ENCODE measurements at regions not wholly inside any gene's neighbourhood (a gene's known extent, or its start where the extent isn't known, plus 50 kb on each side); places are given as distances from the start of the nearest gene placed in this dataset.
A peak's percentile ranks its signal among the peaks of the same experiment; 100 is the strongest.
"Not testable (repeated sequence)": the region's sequence is repeated elsewhere in the genome, so short reads cannot be mapped to it uniquely, and the experiment has no call there.

DNA sequence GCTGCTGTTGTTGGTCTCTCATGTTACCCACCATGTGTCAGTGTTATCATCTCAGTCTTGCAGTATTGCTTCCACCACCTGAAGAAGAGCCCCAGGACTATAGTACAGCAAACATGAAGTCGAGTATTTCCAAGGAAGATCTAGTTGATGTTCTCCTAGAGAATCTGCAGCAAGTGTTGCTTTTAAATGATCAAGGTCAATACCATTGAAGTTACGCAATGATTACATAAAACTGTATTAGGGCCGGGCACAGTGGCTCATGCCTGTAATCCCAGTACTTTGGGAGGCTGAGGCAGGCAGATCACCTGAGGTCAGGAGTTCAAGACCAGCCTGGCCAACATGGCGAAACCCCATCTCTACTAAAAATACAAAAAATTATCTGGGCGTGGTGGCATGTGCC, 173.9 kb downstream of the TJP1 start:
- not testable (repeated sequence) for DNase-seq (ENCODE audit: low read depth)

- no peak for DNase-seq (ENCODE audit: low read depth)
Measured at GRCh38 chr15:29645841-29646240, 176.4 kb downstream of the TJP1 start.

DNA sequence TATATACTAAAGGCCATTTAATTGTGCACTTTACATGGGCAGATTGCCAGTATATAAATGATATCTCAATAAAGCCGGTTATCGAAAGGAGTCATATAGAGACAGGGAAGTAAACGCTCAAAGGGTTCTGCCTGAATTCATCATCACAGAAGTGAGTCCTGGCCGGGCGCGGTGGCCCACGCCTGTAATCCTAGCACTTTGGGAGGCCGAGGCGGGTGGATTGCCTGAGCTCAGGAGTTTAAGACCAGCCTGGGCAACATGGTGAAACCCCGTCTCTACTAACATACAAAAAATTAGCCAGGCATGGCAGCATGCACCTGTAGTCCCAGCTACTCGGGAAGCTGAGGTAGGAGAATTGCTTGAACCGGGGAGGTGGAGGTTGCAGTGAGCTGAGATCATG, 177.9 kb downstream of the TJP1 start:
- DNase-seq (ENCODE audit: low read depth), result not testable (repeated sequence)

GRCh38 chr15:29638781-29639180, 183.5 kb downstream of the TJP1 start:
- peak; percentile 7 for DNase-seq (ENCODE audit: low read depth)

- DNase-seq (ENCODE audit: low read depth), result no peak
Measured at GRCh38 chr15:29638011-29638410, 184.3 kb downstream of the TJP1 start.

- no peak for DNase-seq (ENCODE audit: low read depth)
Measured at GRCh38 chr15:29637555-29637954, 184.7 kb downstream of the TJP1 start.

DNA sequence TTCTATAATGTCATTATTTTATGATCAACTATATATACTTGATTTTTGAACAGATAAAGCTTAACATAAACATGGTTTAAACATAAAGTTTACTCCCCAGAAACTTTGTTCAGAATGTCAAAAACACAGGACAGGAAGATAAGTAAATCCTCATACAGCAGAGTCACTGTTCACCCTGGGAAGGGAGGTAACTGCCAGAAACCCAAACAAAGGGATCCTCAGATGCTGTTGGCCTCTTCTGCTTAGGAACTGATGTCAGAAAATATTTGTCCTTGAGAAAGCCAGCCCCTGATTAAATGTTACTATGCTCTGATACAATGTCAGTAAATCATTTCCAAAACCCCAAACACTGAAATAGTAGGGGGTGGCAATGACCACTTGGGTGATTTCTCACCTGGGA, 185.3 kb downstream of the TJP1 start:
- no peak for DNase-seq (ENCODE audit: low read depth)

- no peak for DNase-seq (ENCODE audit: low read depth)
Measured at GRCh38 chr15:29636140-29636539, 186.1 kb downstream of the TJP1 start.

DNA sequence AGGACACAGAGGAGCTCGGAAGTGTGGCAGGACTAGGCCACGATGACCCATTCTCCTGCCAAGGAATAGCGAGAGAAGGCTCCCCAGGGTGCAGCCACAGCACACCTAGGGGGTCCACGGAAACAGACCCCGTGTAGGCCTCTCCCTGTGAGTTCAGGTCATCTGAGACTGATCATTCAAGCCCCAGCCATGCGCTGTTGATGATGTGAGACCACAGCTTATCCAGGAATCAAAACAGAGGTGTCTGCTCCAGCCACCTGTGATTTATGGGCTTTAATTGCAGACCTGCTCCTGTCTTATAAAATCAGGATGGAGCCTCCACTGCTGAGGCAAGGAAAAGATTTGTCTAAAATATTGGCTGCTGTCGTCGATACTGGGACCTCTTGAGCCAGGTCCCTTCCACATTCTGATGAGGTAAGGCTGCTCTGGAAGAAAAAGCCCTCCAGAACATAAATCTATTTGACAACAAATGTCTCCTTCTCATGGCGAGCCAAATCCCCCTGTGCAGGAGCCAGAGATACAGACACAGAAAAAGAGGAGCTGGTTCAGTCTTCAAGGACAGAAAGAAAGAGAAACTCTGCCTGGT, 186.7 kb downstream of the TJP1 start:
- no peak for DNase-seq (ENCODE audit: low read depth)

GRCh38 chr15:29633971-29634370, 188.3 kb downstream of the TJP1 start:
- no peak for DNase-seq (ENCODE audit: low read depth)

- no peak for DNase-seq (ENCODE audit: low read depth)
Measured at GRCh38 chr15:29632671-29633406, 189.4 kb downstream of the TJP1 start.

DNA sequence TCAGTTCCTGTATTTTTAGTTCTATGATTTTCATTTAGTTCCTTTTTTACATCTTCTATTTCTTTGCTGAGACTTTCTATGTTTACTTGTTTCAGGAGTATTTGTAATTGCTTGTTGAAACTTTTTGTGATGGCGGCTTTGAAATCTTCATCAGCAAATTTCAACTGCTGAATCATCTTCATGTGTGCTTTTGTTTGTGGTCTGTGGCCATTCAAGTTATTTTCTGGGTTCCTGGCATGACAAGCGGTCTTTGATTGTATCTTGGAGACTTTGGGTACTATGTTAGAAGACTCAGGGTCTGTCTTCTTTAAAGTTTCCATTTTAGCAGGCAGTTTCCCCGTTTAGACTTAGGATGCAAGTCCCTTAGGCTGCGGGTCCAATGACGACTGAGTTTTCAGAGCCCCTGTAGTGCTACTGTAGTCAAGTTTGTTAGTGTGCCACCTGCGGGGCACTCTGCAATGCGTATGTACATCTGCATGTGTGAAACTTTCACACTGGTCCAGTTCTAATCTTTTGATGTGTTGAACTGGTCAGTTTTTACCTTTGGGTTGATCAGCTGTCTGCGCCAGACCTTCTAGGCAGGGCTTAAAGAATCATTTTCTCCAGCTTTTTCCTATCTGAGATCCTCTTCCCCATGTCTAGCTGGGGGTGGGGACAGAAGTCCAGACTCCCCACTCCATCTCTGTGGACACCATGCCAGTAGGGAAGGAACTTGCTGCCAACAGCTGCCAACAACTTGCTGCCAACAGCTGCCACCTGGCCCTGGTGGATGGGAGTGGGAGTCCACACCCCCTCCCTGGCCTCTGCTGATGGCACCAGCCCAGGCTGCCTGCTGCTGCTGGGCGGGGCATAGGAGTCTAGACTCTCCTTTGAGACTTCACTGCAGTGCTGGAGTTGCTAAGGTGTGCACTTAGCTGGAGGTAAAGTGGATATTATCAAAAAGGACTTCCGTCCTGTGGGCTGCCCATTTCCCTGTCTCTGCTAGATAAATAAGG, 190.9 kb downstream of the TJP1 start:
- no peak for DNase-seq (ENCODE audit: low read depth)

DNA sequence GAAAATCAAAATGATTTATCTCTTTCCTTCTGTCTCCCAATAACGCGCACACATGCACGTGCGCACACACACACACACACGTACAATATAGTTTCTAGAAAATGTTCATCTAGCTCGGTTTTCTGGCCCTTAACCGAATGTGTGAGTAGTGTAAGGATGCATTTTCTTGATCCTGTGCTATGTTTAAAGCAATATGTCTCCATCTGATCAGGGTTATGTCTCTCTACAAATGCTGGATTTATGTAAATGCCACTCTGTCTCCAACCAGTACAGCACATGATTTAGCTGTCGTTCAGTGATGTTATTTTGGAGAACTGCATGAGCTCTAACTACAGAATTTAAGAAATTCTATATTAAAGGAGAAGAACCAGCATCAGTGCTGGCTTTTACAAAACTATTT, 198.0 kb downstream of the TJP1 start:
- no peak for DNase-seq (ENCODE audit: low read depth)

DNA sequence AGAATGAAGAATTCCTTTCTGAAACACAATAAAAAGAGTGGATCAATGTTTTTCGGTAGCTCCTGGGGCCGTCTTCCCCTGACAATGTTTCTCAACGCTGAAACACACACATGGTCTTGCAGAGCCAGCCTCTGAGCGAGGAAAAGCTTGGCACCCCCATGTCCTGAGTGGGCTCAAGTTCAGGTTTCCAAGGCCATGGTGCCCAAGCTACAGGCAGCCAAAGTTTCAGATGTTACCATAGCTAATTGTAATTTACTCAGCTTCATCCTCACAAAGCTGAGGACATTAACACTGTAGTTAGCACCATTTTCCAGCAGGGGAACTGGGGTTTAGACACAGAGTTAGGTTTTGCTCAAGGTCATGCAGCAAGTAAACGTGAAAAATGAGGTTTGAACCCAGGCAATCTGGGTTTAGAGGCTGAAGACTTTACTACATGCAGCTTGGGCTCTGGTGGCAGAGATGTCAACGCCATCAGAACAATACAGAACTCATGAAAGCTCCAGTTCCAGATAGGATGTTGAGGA, 199.1 kb downstream of the TJP1 start:
- DNase-seq (ENCODE audit: low read depth), result no peak

GRCh38 chr15:29622637-29623036, 199.6 kb downstream of the TJP1 start:
- no peak for DNase-seq (ENCODE audit: low read depth)

DNA sequence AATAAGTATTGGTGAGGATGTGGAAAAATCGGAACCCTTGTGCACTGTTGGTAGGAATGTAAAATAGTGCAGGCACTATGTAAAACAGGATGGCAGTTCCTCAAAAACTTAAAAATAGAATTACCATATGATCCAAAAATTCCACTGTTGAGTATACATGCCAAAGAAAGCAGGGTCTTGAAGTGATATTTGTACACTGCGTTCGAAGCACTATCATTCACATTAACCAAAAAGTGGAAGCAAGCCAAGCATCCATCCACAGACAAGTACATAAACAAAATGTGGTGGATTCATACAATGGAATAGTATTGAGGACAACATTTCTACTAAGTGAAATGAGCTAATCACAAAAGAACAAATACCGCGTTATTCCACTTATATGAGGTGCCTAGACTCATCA, 200.7 kb downstream of the TJP1 start:
- no peak for DNase-seq (ENCODE audit: low read depth)

GRCh38 chr15:29618586-29618985, 203.7 kb downstream of the TJP1 start:
- no peak for DNase-seq (ENCODE audit: low read depth)

DNA sequence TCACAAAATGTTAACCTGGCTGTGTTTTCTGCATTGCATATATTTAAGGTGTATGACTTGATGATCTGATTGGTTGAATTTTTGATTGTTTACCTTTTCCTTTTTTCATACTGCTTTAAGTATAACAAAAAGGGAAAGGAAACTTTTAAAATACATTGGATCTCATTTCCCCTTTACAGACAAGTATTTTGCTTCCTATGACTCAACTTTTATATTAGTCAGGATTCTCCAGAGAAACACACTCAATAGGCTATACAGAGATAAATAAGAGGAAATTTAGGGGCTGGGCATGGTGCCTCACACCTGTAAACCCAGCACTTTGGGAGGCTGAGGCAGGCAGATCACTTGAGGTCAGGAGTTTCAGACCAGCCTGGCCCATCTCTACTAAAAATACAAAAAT, 205.8 kb downstream of the TJP1 start:
- no peak for DNase-seq (ENCODE audit: low read depth)

DNA sequence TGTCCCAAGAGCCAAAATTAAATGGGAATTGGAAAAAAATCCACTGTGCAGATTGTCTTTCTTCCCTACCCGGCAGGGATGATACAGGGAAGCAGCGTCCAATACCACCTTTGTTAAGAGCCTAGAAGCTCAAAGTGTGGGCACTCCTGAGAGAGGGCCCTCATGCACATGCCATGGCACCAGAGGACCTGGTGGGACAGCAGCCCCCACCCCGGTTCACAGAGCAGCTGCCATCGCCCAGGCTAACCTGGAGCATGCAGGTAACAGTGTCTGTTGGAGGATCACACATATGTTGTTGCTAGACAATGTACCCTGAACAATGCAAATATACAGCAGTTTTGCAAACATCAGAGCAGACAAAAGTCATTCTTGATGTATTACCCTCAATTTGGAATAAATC, 206.5 kb downstream of the TJP1 start:
- DNase-seq (ENCODE audit: low read depth), result no peak

DNA sequence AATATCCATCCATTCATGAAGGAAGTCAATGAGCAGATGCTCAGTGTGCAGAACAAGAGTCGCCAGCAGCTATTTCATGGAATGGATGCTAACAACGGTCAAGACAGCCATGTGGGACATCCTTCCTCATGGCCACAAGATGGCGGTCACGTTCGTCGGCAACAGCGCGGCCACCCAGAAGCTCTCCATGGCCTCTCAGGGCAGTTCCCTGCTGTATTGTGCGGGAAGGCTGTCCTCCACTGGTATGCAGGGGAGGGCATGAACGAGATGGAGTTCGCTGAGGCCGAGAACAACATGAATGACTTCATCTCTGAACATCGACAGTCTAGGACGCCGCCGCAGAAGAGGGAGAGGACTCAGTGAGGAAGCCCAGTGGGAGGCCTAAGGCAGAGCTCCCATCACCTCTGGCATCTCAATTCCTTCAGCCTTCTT, 208.3 kb downstream of the TJP1 start:
- DNase-seq (ENCODE audit: low read depth), result peak; percentile 62

- DNase-seq (ENCODE audit: low read depth), result peak; percentile 12
Measured at GRCh38 chr15:29612701-29613100, 209.6 kb downstream of the TJP1 start.

DNA sequence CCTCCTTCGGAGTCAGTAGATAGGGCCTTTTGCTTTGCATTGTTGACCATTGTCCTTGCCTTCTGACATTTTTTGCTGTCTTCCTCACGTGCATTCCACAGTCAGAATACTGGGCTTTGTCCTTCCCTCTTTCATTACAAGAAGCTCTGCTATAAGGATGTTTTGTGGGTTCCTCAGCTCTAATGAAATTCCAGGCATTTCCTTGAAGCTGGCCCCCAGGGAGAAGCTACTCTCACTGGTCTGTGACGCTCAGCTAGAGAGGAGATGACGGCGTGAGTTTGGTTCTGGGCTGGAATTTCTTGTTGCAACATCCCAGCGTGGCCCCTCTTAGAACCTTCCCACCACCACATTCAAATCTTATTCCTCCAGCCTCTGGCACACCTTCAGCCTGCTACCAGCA, 210.2 kb downstream of the TJP1 start:
- peak; percentile 62 for DNase-seq (ENCODE audit: low read depth)
